ENCODE measurements at regions not wholly inside any gene's neighbourhood (a gene's known extent, or its start where the extent isn't known, plus 50 kb on each side); places are given as distances from the start of the nearest gene placed in this dataset.

- no peak overlapping the region for H3K27ac ChIP-seq (ENCODE audit: low read depth)
- H3K36me3 ChIP-seq (ENCODE audit: insufficient read depth), result no peaks in the 10 kb centered on the region
- 87% methylated on average over 3 of the region's 3 CpGs for WGBS
- no peak for DNase-seq (ENCODE audit: extremely low spot score)
- H3K4me3 ChIP-seq (ENCODE audit: low read depth, low read length), result no peak overlapping the region
- no peaks in the 10 kb centered on the region for H3K4me1 ChIP-seq (ENCODE audit: insufficient read depth)
Observed at GRCh38 chr12:102592134-102592533, 111.8 kb upstream of the IGF1 start.

DNA sequence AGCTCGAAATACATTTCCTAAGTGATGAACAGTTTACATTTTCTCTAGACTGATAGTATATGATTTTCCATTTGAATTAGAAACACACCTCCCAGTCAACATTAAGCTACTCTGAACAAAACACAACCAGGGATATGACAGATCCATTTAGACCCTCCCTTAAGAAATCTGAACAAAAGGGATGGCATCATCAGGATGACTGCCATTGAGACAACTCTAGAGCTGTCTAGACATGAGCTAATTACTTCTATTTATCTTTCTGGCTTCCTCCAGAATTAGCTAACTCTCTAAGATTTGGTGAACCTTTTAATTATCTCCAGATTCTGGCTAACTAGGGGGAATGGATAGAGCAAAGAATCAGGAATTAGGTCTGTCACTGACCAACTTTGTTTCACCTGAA lies 92.9 kb upstream of the IGF1 start:
- H3K36me3 ChIP-seq (ENCODE audit: insufficient read depth), result no peaks in the 10 kb centered on the region
- no peak overlapping the region for H3K4me3 ChIP-seq (ENCODE audit: low read depth, low read length)
- no peaks in the 10 kb centered on the region for H3K4me1 ChIP-seq (ENCODE audit: insufficient read depth)
- no peak for DNase-seq (ENCODE audit: extremely low spot score)
- no peak overlapping the region for H3K27ac ChIP-seq (ENCODE audit: low read depth)
- WGBS, result 88% methylated on average over 1 of the region's 1 CpG

DNA sequence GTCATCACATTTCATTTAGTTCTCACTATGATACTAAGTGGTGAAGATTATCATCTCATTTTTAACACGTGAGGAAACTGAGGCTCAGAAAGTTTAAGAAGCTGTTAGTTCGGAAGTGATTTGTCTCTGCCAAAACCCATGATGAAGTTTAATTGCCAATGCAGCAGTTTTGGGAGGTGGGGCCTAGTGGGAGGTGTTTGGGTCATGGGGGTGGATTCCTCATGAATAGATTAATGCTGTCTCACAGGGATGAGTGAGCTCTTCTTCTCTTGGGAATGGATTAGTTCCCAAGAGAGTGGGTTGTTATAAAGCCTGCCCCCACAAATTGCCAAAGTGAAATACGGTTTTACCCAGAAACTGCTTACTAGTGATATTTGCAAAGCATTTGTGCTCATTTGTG lies 91.5 kb upstream of the IGF1 start:
- no peak for DNase-seq (ENCODE audit: extremely low spot score)
- H3K27ac ChIP-seq (ENCODE audit: low read depth), result no peak overlapping the region
- no peaks in the 10 kb centered on the region for H3K4me1 ChIP-seq (ENCODE audit: insufficient read depth)
- no peak overlapping the region for H3K4me3 ChIP-seq (ENCODE audit: low read depth, low read length)
- H3K36me3 ChIP-seq (ENCODE audit: insufficient read depth), result no peaks in the 10 kb centered on the region
- WGBS, result 83% methylated on average over 3 of the region's 3 CpGs

DNA sequence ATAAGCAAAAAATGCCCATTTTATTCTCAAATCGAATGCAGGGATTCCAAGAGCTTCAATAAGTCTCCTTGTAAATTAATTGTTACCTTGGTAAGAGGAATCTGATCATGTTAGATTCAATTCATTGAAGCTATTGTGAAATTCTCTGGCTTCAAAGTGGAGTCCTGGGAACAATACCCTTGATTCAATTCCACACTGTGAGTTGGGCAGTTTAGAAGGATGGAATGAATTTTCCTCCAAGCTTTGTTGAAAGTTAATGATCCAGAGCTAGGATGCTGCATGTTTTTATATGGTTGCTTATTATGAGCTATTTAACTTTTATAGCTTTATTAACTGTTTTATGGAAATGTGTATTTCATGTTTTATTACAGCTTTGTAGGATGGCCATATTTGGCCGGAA lies 89.9 kb upstream of the IGF1 start:
- H3K4me3 ChIP-seq (ENCODE audit: low read depth, low read length), result no peak overlapping the region
- DNase-seq (ENCODE audit: extremely low spot score), result no peak
- no peaks in the 10 kb centered on the region for H3K4me1 ChIP-seq (ENCODE audit: insufficient read depth)
- H3K27ac ChIP-seq (ENCODE audit: low read depth), result no peak overlapping the region
- H3K36me3 ChIP-seq (ENCODE audit: insufficient read depth), result no peaks in the 10 kb centered on the region
- 71% methylated on average over 2 of the region's 2 CpGs for WGBS

DNA sequence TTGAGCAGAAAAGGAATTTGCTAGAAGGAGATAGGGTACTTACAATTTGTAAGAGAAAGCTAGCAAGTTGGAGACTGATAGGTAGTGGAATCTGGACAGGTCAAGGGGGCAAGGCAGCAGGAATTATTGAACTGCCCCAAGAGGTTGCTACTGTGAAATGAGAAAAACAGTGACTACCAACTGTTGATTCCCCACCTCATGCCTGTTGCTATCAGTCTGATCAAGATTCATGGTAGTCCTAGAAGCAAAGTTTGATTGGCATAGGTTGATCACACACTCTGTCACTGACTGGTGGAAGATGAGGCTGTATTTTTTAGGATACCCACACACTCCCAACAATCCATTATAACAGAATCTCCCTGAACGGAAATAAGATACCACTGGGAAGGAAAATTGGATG lies 89.4 kb upstream of the IGF1 start:
- no peaks in the 10 kb centered on the region for H3K36me3 ChIP-seq (ENCODE audit: insufficient read depth)
- 87% methylated on average over 1 of the region's 1 CpG for WGBS

DNA sequence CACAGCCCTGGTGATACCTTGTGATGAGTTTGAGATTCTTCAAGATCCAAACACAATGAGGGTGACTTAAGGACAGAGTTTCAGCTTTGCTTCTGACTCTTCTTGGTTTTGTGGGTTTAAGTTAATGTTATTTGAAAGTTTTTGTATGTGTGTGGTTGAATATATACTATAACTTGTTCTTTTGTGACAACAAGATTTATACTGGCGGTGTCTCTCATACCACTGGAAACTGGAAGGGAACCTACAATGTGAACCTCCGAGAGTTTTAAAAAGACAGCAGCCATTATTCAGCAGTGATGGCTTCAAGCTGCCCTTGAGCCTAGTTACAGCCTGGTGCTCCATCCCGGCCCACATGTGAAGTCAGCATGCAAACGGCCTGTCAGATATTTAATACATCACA lies 87.9 kb upstream of the IGF1 start:
- H3K27ac ChIP-seq (ENCODE audit: low read depth), result no peak overlapping the region
- no peaks in the 10 kb centered on the region for H3K4me1 ChIP-seq (ENCODE audit: insufficient read depth)
- H3K4me3 ChIP-seq (ENCODE audit: low read depth, low read length), result no peak overlapping the region
- no peaks in the 10 kb centered on the region for H3K36me3 ChIP-seq (ENCODE audit: insufficient read depth)
- no peak for DNase-seq (ENCODE audit: extremely low spot score)
- WGBS, result 54% methylated on average over 4 of the region's 4 CpGs

More for the DNA sequence above, 89.4 kb upstream of the IGF1 start:
- Histone ChIP-seq H3K27ac (ENCODE audit: low read depth) (no peak overlapping the region), H3K4me3 (ENCODE audit: low read depth, low read length) (no peak overlapping the region), H3K4me1 (ENCODE audit: insufficient read depth) (no peaks in the 10 kb centered on the region)
- DNase-seq (ENCODE audit: extremely low spot score), result no peak

DNA sequence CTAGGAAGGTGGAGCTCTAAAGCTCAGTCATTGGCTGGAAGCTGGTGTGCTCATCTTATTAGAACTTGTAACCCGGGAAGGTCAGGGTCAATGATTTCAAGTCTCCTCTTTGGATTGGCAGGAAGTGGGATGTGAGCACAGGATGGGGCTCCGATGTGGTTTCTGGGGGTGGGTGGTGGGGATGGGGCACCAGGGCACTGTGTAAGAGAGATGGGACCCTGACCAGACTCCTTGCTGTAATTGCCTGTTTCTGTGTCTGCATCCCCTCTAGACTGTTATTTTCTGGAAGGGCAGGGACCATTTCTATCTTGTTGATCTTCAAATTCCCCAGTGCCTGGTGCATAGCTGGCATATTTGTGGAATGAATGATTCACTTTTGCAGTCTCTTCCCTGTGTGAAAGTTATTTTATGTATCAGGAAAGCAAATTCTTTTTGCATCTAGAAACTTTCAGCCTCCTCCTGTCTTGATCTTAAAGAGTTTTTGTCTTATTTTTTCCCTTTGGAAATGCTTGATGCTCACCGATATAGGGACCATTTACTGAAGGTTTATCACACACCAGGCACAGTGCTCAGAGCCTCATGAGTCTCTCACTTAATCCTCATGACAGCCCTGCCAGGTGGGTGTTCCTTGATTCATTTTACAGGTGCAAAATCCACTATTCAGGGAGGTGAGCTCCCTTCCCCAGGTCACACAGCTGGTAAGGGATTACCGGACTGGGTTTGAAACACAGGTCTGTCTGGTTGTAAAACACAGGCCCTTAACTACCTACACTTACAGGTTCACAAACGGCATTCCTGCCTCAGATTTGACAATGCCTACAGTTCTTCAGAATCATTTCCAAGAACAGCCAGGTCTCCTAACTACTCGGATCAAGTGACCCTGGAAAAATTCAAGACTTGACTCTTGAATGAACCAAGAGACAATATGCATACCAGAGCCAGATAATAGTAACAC lies 86.9 kb upstream of the IGF1 start:
- no peak overlapping the region for H3K4me3 ChIP-seq (ENCODE audit: low read depth, low read length)
- 73% methylated on average over 6 of the region's 6 CpGs for WGBS
- H3K36me3 ChIP-seq (ENCODE audit: insufficient read depth), result no peaks in the 10 kb centered on the region
- DNase-seq (ENCODE audit: extremely low spot score), result no peak
- no peaks in the 10 kb centered on the region for H3K4me1 ChIP-seq (ENCODE audit: insufficient read depth)
- H3K27ac ChIP-seq (ENCODE audit: low read depth), result no peak overlapping the region

DNA sequence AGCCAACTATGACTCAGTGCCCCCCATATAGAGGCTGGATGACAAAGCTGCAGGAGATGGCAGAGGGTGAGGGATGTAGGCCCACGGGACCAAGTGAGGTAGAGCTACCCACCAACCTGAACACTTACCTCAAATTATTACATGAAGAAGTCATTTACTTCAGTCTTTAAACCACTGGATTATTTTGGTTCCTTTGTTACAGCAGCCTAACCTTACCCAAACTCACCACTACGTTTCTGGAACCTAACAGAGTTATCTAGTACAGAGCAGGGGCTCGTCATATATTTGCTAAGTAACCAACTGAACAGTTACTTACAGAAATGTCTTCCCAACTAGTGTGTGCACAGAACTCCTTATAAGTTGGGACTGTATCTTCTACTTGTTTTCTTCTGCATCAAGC lies 85.2 kb upstream of the IGF1 start:
- no peak overlapping the region for H3K4me3 ChIP-seq (ENCODE audit: low read depth, low read length)
- no peak overlapping the region for H3K27ac ChIP-seq (ENCODE audit: low read depth)
- no peaks in the 10 kb centered on the region for H3K4me1 ChIP-seq (ENCODE audit: insufficient read depth)
- 89% methylated on average over 3 of the region's 3 CpGs for WGBS
- H3K36me3 ChIP-seq (ENCODE audit: insufficient read depth), result no peaks in the 10 kb centered on the region
- DNase-seq (ENCODE audit: extremely low spot score), result no peak

GRCh38 chr12:102564026-102564425 lies 83.7 kb upstream of the IGF1 start:
- no peak overlapping the region for H3K4me3 ChIP-seq (ENCODE audit: low read depth, low read length)
- no peak overlapping the region for H3K27ac ChIP-seq (ENCODE audit: low read depth)
- H3K36me3 ChIP-seq (ENCODE audit: insufficient read depth), result no peaks in the 10 kb centered on the region
- 73% methylated on average over 4 of the region's 4 CpGs for WGBS
- no peaks in the 10 kb centered on the region for H3K4me1 ChIP-seq (ENCODE audit: insufficient read depth)
- peak; percentile 6 for DNase-seq (ENCODE audit: extremely low spot score)

GRCh38 chr12:102562836-102563425 lies 82.6 kb upstream of the IGF1 start:
- H3K27ac ChIP-seq (ENCODE audit: low read depth), result no peak overlapping the region
- WGBS, result 36% methylated on average over 2 of the region's 2 CpGs
- H3K4me1 ChIP-seq (ENCODE audit: insufficient read depth), result no peaks in the 10 kb centered on the region
- no peak for DNase-seq (ENCODE audit: extremely low spot score)
- H3K4me3 ChIP-seq (ENCODE audit: low read depth, low read length), result no peak overlapping the region
- no peaks in the 10 kb centered on the region for H3K36me3 ChIP-seq (ENCODE audit: insufficient read depth)

- 91% methylated on average over 2 of the region's 2 CpGs for WGBS
- H3K4me3 ChIP-seq (ENCODE audit: low read depth, low read length), result no peak overlapping the region
- H3K36me3 ChIP-seq (ENCODE audit: insufficient read depth), result no peaks in the 10 kb centered on the region
Observed at GRCh38 chr12:102551186-102551585, 70.8 kb upstream of the IGF1 start.

GRCh38 chr12:102549691-102550090 lies 69.3 kb upstream of the IGF1 start:
- DNase-seq (ENCODE audit: extremely low spot score), result no peak
- no peak overlapping the region for H3K4me3 ChIP-seq (ENCODE audit: low read depth, low read length)
- no peaks in the 10 kb centered on the region for H3K36me3 ChIP-seq (ENCODE audit: insufficient read depth)
- H3K4me1 ChIP-seq (ENCODE audit: insufficient read depth), result no peaks in the 10 kb centered on the region
- WGBS, result 55% methylated on average over 5 of the region's 5 CpGs
- H3K27ac ChIP-seq (ENCODE audit: low read depth), result no peak overlapping the region

More at GRCh38 chr12:102551186-102551585, 70.8 kb upstream of the IGF1 start:
- H3K27ac ChIP-seq (ENCODE audit: low read depth), result no peak overlapping the region
- no peaks in the 10 kb centered on the region for H3K4me1 ChIP-seq (ENCODE audit: insufficient read depth)
- DNase-seq (ENCODE audit: extremely low spot score), result no peak

DNA sequence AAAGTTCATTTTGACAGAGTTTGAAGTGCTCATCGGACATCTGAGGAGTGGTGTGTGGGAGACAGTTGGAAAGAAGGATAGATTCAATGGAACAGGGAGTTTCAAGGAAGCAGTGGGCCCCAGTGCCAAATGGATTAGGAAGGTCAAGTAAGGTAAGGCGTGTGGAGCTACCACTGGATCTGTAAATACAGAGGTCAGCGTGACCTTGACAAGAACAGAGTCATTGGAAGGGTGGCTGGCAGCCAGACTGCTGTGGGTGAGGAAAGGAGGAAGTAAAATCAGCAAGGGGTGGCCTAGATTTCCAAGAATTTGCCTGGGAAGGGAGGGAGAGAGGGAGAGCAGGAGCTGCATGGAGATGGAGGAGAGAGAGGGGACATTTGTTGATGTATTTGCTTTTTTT lies 68.2 kb upstream of the IGF1 start:
- H3K27ac ChIP-seq (ENCODE audit: low read depth), result no peak overlapping the region
- H3K4me1 ChIP-seq (ENCODE audit: insufficient read depth), result no peaks in the 10 kb centered on the region
- 51% methylated on average over 3 of the region's 3 CpGs for WGBS
- no peak overlapping the region for H3K4me3 ChIP-seq (ENCODE audit: low read depth, low read length)
- no peak for DNase-seq (ENCODE audit: extremely low spot score)
- H3K36me3 ChIP-seq (ENCODE audit: insufficient read depth), result no peaks in the 10 kb centered on the region
